ENCODE measurements at regions not wholly inside any gene's neighbourhood (a gene's known extent, or its start where the extent isn't known, plus 50 kb on each side); places are given as distances from the start of the nearest gene placed in this dataset.

DNA sequence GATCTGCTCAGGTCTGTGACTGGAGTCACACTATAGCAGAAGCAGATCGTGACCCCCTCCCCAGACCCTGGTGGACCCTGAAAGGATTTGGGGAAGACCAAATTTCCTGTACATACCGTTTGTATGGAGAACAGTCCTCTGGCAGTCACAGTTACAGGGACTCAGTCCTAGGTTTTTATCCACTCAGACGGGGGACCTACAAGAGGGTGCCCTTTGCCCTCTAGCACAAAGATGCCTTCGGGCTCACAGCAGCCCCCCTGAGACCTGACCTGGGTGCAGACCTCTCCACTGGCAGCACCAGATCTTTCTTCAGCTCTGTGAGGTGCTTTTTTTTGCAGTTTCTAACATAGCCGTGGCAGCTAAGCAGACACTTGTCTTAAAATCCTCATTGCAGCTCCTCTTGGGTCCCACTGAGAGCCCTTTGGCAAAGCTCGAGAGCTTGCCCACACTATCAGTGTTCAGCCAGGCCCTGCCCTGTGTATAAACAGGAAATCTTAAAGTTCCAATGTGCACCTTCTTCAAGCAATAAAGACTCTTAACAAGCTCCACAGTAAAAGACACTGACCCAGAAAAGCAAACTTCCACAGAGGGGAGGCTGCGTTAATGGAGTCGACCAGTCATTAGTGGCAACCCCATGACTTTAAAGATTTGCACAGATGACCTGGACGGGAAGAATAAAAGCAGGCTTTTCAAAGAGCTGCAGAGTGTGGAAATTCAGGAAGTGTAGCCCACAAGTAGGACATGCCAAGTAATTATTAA is 71.8 kb upstream of the LHFPL2 start:
- peaks cover 2 to 10% (median 3%) of the 10 kb centered on the region in 3 donors for H3K27me3 Mint-ChIP-seq (ENCODE audit: low read depth in 3 of 3)
- Histone ChIP-seq H3K27me3 (ENCODE audit: control insufficient read depth in 2 of 2, insufficient read depth in 2 of 2, low read length in 2 of 2) (no peaks in the 10 kb centered on the region), H3K4me3 (replicated peaks in 1 of 3; ENCODE audit: low read depth in 2 of 3, low read length in 3 of 3) (no peak overlapping the region), H3K36me3 (replicated peaks in 1 of 2; ENCODE audit: control insufficient read depth in 1 of 2, insufficient read depth in 2 of 2, low read length in 2 of 2) (no peaks in the 10 kb centered on the region), H3K27ac (ENCODE audit: low read depth in 1 of 2, low read length in 2 of 2) (no peak overlapping the region), H3K4me1 (ENCODE audit: control insufficient read depth in 1 of 2, insufficient read depth in 2 of 2, low read length in 2 of 2) (peaks cover 6 to 9% of the 10 kb centered on the region in 2 donors), H3K79me2 (ENCODE audit: insufficient read depth, low read length) (no peaks in the 10 kb centered on the region), H3K9ac (ENCODE audit: insufficient read depth, low read length, poor library complexity, severe bottlenecking) (no peak overlapping the region), H4K20me1 (ENCODE audit: insufficient read depth, low read length) (no peaks in the 10 kb centered on the region), H2AFZ (ENCODE audit: insufficient read depth, low read depth, low read length, poor library complexity, severe bottlenecking) (no peak overlapping the region), H3K9me3 (replicated peaks in 1 of 2; ENCODE audit: control insufficient read depth in 1 of 2, insufficient read depth in 1 of 2, low read length in 2 of 2) (no peaks in the 10 kb centered on the region), H3K4me2 (replicated peaks; ENCODE audit: extremely low read depth, low read length, poor library complexity, severe bottlenecking) (no peak overlapping the region)
- TF ChIP-seq, protein P1, sequence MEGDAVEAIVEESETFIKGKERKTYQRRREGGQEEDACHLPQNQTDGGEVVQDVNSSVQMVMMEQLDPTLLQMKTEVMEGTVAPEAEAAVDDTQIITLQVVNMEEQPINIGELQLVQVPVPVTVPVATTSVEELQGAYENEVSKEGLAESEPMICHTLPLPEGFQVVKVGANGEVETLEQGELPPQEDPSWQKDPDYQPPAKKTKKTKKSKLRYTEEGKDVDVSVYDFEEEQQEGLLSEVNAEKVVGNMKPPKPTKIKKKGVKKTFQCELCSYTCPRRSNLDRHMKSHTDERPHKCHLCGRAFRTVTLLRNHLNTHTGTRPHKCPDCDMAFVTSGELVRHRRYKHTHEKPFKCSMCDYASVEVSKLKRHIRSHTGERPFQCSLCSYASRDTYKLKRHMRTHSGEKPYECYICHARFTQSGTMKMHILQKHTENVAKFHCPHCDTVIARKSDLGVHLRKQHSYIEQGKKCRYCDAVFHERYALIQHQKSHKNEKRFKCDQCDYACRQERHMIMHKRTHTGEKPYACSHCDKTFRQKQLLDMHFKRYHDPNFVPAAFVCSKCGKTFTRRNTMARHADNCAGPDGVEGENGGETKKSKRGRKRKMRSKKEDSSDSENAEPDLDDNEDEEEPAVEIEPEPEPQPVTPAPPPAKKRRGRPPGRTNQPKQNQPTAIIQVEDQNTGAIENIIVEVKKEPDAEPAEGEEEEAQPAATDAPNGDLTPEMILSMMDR (IDR thresholded peaks at IDR 0.05) = no peak
- no peaks in the 10 kb centered on the region for H3K36me3 Mint-ChIP-seq
- DNase-seq = no peak
- peak overlapping the region in 1 of 2 donors; percentile 0 for H3K4me3 Mint-ChIP-seq
- intact Hi-C loops (cut with micrococcal nuclease) = no loop called here
- no peaks in the 10 kb centered on the region for H3K9me3 Mint-ChIP-seq
- peak overlapping the region in 1 of 7 donors; percentile 36 for H3K27ac Mint-ChIP-seq
- H3K4me1 Mint-ChIP-seq = peaks cover 21% of the 10 kb centered on the region
- WGBS (ENCODE audit: insufficient coverage) = 59% methylated on average over 8 of the region's 9 CpGs

DNA sequence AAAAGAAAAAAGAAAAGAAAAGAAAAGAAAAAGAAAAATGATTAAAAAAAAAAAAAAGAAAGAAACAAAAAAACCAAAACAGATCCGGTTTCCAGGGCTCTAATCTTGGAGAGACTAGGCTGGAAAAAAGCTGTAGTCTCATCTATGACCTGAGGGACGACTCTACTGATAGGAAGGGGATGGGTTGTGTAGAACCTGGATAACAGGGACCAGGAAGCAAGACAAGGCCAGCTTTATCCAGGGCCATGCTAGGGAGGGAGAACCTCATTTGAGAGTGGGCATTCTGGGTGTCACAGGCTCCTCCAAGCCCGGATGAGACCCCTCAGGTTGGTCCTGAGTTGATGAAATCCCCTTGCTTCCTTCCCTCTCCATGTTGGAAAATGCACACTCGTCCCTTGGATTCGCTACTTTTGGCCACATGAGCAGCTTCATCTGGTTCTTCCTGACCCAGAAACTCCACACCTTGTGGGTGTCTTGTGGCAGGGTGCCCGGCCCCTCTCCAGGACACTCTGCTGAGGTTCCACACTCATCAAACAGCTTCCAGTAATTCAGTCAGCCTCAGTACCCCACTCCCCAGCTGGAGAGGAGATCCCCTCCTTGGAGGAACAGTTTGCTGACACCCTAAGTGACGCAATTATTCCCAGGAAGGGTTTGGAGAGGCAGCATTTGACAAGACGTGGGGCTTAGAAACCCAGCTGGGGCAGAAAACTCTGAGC is 71.1 kb upstream of the LHFPL2 start:
- Mint-ChIP-seq H3K27ac (peak overlapping the region in 2 of 7 donors; percentile 10 to 76), H3K4me3 (no peak overlapping the region), H3K27me3 (ENCODE audit: low read depth in 3 of 3) (peaks cover 2 to 12% (median 3%) of the 10 kb centered on the region in 3 donors), H3K4me1 (peaks cover 21% of the 10 kb centered on the region), H3K36me3 (no peaks in the 10 kb centered on the region), H3K9me3 (peaks cover 0 to 2% (median 0%) of the 10 kb centered on the region in 7 donors)
- Histone ChIP-seq H4K20me1 (ENCODE audit: insufficient read depth, low read length) (no peaks in the 10 kb centered on the region), H3K4me3 (replicated peaks in 1 of 3; ENCODE audit: low read depth in 2 of 3, low read length in 3 of 3) (no peak overlapping the region), H3K79me2 (ENCODE audit: insufficient read depth, low read length) (no peaks in the 10 kb centered on the region), H3K4me1 (ENCODE audit: control insufficient read depth in 1 of 2, insufficient read depth in 2 of 2, low read length in 2 of 2) (peaks cover 6 to 9% of the 10 kb centered on the region in 2 donors), H3K27me3 (ENCODE audit: control insufficient read depth in 2 of 2, insufficient read depth in 2 of 2, low read length in 2 of 2) (no peaks in the 10 kb centered on the region), H3K9ac (ENCODE audit: insufficient read depth, low read length, poor library complexity, severe bottlenecking) (no peak overlapping the region), H3K36me3 (replicated peaks in 1 of 2; ENCODE audit: control insufficient read depth in 1 of 2, insufficient read depth in 2 of 2, low read length in 2 of 2) (no peaks in the 10 kb centered on the region), H3K9me3 (replicated peaks in 1 of 2; ENCODE audit: control insufficient read depth in 1 of 2, insufficient read depth in 1 of 2, low read length in 2 of 2) (no peaks in the 10 kb centered on the region), H3K27ac (ENCODE audit: low read depth in 1 of 2, low read length in 2 of 2) (no peak overlapping the region), H2AFZ (ENCODE audit: insufficient read depth, low read depth, low read length, poor library complexity, severe bottlenecking) (no peak overlapping the region), H3K4me2 (replicated peaks; ENCODE audit: extremely low read depth, low read length, poor library complexity, severe bottlenecking) (no peak overlapping the region)
- intact Hi-C loops (cut with micrococcal nuclease) = no loop called here
- TF ChIP-seq, protein P1 (IDR thresholded peaks at IDR 0.05) = no peak
- DNase-seq = no peak
- 78% methylated on average over 5 of the region's 8 CpGs for WGBS (ENCODE audit: insufficient coverage)
